MM.1S (cell line): ENCODE measurements at regions not wholly inside any gene's neighbourhood (a gene's known extent, or its start where the extent isn't known, plus 50 kb on each side); places are given as distances from the start of the nearest gene placed in this dataset.

Source experiments
- DNase-seq: peaks from one replicate; pipeline ENCODE4 v3.0.0-alpha.2; 2015
- H2AFZ ChIP-seq: fragments of 300-600 bp; sonication (generic); 2 replicates; pipeline ENCODE4 v1.6.0; 2016; ENCODE audit warnings: antibody characterized with exemption, low read length
- H3F3A ChIP-seq: fragments of 300-600 bp; sonication (generic); 2 replicates; pipeline ENCODE4 v1.6.1; 2016; ENCODE audit warnings: mild to moderate bottlenecking, antibody characterized with exemption, low read length, moderate library complexity, mixed read lengths; ENCODE audit not compliant: insufficient read depth
- H3K27ac ChIP-seq: fragments of 300-600 bp; sonication (generic); 2 replicates; pipeline ENCODE4 v1.5.1; 2016; ENCODE audit warnings: mild to moderate bottlenecking, low read length
- H3K27me3 ChIP-seq: fragments of 300-600 bp; sonication (generic); replicated peaks from 2 replicates; pipeline ENCODE4 v1.6.0; 2016; ENCODE audit warnings: low read length; ENCODE audit not compliant: insufficient read depth
- H3K36me3 ChIP-seq: fragments of 300-600 bp; sonication (generic); replicated peaks from 2 replicates; pipeline ENCODE4 v1.6.1; 2016; ENCODE audit warnings: mild to moderate bottlenecking, low read length, mixed read lengths; ENCODE audit not compliant: insufficient read depth
- H3K4me1 ChIP-seq: fragments of 300-600 bp; sonication (generic); 2 replicates; pipeline ENCODE4 v1.6.1; 2016; ENCODE audit warnings: low read length, mixed read lengths
- H3K4me2 ChIP-seq: fragments of 300-600 bp; sonication (generic); 2 replicates; pipeline ENCODE4 v1.6.0; 2016; ENCODE audit warnings: low read depth, low read length
- H3K4me3 ChIP-seq: fragments of 300-600 bp; sonication (generic); 2 replicates; pipeline ENCODE4 v1.5.1; 2016; ENCODE audit warnings: low read length, mixed read lengths
- H3K79me2 ChIP-seq: fragments of 300-600 bp; sonication (generic); 2 replicates; pipeline ENCODE4 v1.6.1; 2016; ENCODE audit warnings: mixed run types, low read length, mixed read lengths
- H3K9ac ChIP-seq: fragments of 300-600 bp; sonication (generic); 2 replicates; pipeline ENCODE4 v1.6.1; 2016; ENCODE audit warnings: low read length, mixed read lengths
- H3K9me2 ChIP-seq: fragments of 300-600 bp; sonication (generic); replicated peaks from 2 replicates; pipeline ENCODE4 v1.6.1; 2016; ENCODE audit warnings: mild to moderate bottlenecking, low read length, mixed read lengths; ENCODE audit not compliant: insufficient read depth
- H3K9me3 ChIP-seq: fragments of 300-600 bp; sonication (generic); replicated peaks from 2 replicates; pipeline ENCODE4 v1.6.1; 2016; ENCODE audit warnings: mild to moderate bottlenecking, low read length, mixed read lengths; ENCODE audit not compliant: insufficient read depth
- H4K20me1 ChIP-seq: fragments of 300-600 bp; sonication (generic); 2 replicates; pipeline ENCODE4 v1.6.1; 2016; ENCODE audit warnings: mild to moderate bottlenecking, low read length, moderate library complexity, mixed read lengths; ENCODE audit not compliant: insufficient read depth
- EZH2 ChIP-seq: fragments of 300-600 bp; sonication (generic); optimal IDR thresholded peaks from 2 replicates; pipeline ENCODE3; 2017; ENCODE audit warnings: low read depth, mild to moderate bottlenecking, antibody characterized with exemption, low read length, mixed read lengths
- EZH2phosphoT487 ChIP-seq: fragments of 300-600 bp; sonication (generic); IDR thresholded peaks from 2 replicates; pipeline ENCODE4 v1.6.1; 2018; ENCODE audit warnings: antibody characterized with exemption, low read length
- TF ChIP-seq, protein P1 (sequence below): fragments of 300-600 bp; sonication (generic); IDR thresholded peaks from 2 replicates; pipeline ENCODE4 v1.5.1; 2016; ENCODE audit warnings: antibody characterized with exemption, low read length, mixed read lengths

DNA sequence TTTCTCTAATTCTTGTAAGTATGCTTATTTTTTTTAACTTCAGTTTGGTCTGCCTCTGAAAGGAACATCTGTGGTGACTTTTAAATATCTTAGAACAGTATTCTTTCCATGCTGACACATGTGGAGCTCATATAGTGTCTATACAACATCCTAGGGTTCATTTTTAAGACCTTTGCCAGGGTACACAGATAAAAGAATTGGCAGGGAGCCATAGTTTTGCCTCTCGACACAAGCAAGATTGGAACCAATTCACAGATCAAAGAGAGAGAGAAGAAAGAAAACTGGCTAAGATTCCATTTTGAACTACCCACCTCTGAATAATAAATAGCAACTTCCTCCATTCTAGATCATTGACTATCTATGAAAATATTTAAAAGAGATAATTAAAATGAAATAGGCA lies 142.7 kb upstream of the ST6GAL2 start:
- Histone ChIP-seq H3K36me3 (no peaks in the 10 kb centered on the region), H4K20me1 (no peaks in the 10 kb centered on the region), H3K27me3 (no peaks in the 10 kb centered on the region), H3K79me2 (no peaks in the 10 kb centered on the region), H2AFZ (no peak overlapping the region), H3K9me2 (no peaks in the 10 kb centered on the region), H3K4me2 (no peak overlapping the region), H3K9me3 (no peaks in the 10 kb centered on the region), H3K9ac (no peak overlapping the region), H3K4me1 (no peaks in the 10 kb centered on the region), H3K4me3 (no peak overlapping the region), H3F3A (no peaks in the 10 kb centered on the region), H3K27ac (no peak overlapping the region)
- no peak for TF ChIP-seq EZH2
- no peak for TF ChIP-seq EZH2phosphoT487
- no peak for DNase-seq

DNA sequence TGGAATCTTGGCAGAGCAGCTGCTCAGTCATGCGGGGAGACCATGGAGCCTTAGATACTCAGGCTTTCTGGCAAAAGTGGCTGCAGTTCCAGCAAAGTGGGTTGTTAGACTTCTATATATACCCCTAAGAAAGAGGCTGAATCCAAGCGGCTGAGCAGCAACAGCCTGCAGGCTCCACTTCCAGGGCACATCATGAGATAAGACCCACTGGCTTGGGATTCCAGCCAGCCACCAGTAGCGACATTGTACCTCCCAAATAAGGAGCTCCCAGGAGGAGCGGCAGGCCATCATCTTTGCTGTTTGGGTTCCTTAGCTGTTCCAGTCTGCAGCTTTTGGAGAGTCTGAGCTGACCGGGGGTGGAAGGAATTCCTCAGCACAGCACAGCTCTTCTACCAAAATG lies 150.3 kb upstream of the ST6GAL2 start:
- Histone ChIP-seq H3K9ac (no peak overlapping the region), H3K27ac (no peak overlapping the region), H3K4me1 (no peaks in the 10 kb centered on the region), H3K4me2 (no peak overlapping the region), H2AFZ (no peak overlapping the region), H3K4me3 (no peak overlapping the region), H3F3A (no peaks in the 10 kb centered on the region), H3K9me3 (no peaks in the 10 kb centered on the region), H3K36me3 (no peaks in the 10 kb centered on the region), H3K27me3 (no peaks in the 10 kb centered on the region), H4K20me1 (no peaks in the 10 kb centered on the region), H3K9me2 (no peaks in the 10 kb centered on the region), H3K79me2 (no peaks in the 10 kb centered on the region)
- TF ChIP-seq, protein P1, sequence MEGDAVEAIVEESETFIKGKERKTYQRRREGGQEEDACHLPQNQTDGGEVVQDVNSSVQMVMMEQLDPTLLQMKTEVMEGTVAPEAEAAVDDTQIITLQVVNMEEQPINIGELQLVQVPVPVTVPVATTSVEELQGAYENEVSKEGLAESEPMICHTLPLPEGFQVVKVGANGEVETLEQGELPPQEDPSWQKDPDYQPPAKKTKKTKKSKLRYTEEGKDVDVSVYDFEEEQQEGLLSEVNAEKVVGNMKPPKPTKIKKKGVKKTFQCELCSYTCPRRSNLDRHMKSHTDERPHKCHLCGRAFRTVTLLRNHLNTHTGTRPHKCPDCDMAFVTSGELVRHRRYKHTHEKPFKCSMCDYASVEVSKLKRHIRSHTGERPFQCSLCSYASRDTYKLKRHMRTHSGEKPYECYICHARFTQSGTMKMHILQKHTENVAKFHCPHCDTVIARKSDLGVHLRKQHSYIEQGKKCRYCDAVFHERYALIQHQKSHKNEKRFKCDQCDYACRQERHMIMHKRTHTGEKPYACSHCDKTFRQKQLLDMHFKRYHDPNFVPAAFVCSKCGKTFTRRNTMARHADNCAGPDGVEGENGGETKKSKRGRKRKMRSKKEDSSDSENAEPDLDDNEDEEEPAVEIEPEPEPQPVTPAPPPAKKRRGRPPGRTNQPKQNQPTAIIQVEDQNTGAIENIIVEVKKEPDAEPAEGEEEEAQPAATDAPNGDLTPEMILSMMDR = no peak
- TF ChIP-seq EZH2phosphoT487 (no peak), EZH2 (no peak)
- no peak for DNase-seq

DNA sequence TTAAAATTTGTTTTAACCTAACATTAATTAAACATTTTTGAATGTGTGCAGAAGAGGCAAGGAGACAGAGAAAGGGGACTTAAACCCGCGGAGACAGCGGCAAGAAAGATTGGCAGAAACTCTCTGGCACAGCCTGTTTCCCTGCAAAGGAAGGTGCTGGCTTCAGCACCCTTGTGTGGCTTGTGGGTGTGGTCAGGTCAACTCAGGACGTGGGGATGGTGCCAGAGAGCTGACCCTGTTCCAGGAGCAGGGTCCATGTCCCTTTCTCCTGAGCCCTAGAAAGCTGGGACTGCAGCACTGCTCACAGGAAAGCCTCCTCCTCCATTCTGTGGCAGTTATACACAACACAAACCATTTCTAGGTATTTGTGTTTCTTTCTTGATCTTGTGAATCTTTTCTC lies 176.2 kb upstream of the ST6GAL2 start:
- H3K4me1 ChIP-seq = no peaks in the 10 kb centered on the region
- H3K9ac ChIP-seq = no peak overlapping the region
- H3K4me3 ChIP-seq = no peak overlapping the region
- TF ChIP-seq EZH2phosphoT487 (no peak), EZH2 (no peak)
- TF ChIP-seq, protein P1 = no peak
- H3K4me2 ChIP-seq = no peak overlapping the region
- H4K20me1 ChIP-seq = no peaks in the 10 kb centered on the region
- DNase-seq = no peak
- no peaks in the 10 kb centered on the region for H3K9me3 ChIP-seq
- no peaks in the 10 kb centered on the region for H3K9me2 ChIP-seq
- no peaks in the 10 kb centered on the region for H3K27me3 ChIP-seq
- H3K79me2 ChIP-seq = no peaks in the 10 kb centered on the region
- no peak overlapping the region for H3K27ac ChIP-seq
- H3F3A ChIP-seq = no peaks in the 10 kb centered on the region
- no peaks in the 10 kb centered on the region for H3K36me3 ChIP-seq
- no peak overlapping the region for H2AFZ ChIP-seq

DNA sequence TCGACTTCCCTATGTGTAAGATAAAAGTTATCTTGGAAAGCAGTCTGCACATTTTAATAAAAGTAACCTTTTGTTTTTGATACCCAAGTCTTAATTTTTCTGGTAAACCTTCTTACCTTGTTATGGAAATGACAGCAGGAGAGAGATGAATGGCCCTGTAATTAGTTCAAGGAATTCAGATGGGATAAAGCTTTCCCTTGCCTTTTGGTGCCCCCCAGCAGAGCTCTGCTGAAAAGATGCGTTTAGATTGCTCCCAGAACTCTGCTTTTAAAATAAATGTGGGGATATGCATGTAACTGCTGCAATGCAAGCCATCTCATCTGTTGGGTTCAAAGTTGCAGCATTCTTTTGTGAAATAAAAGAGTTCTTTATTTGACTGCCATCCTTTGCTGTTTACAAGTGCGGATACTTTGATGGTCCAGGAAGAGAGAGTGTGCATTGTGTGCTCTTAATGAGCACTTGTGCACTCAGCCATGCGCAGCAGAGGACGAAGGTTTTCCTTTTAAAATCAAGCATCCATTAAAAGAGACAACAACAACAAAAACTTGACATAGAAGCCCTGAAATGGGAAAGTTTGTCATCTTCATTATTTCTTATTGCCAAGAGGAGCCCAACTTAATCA lies 176.7 kb upstream of the ST6GAL2 start:
- H3F3A ChIP-seq = no peaks in the 10 kb centered on the region
- TF ChIP-seq EZH2phosphoT487 (no peak), EZH2 (no peak)
- TF ChIP-seq, protein P1 = no peak
- no peak overlapping the region for H3K4me2 ChIP-seq
- DNase-seq = no peak
- no peaks in the 10 kb centered on the region for H3K27me3 ChIP-seq
- no peaks in the 10 kb centered on the region for H4K20me1 ChIP-seq
- no peaks in the 10 kb centered on the region for H3K9me2 ChIP-seq
- no peak overlapping the region for H3K9ac ChIP-seq
- no peak overlapping the region for H3K4me3 ChIP-seq
- H3K36me3 ChIP-seq = no peaks in the 10 kb centered on the region
- no peaks in the 10 kb centered on the region for H3K79me2 ChIP-seq
- no peaks in the 10 kb centered on the region for H3K9me3 ChIP-seq
- no peaks in the 10 kb centered on the region for H3K4me1 ChIP-seq
- H3K27ac ChIP-seq = no peak overlapping the region
- H2AFZ ChIP-seq = no peak overlapping the region
